PC-9 (cell line): ENCODE measurements at regions not wholly inside any gene's neighbourhood (a gene's known extent, or its start where the extent isn't known, plus 50 kb on each side); places are given as distances from the start of the nearest gene placed in this dataset.

Experiments
- CTCF ChIP-seq: fragments of 200-600 bp; sonication (generic); conservative IDR thresholded peaks from 2 replicates; pipeline ENCODE4 v1.6.1; 2017; ENCODE audit warnings: mixed run types, antibody characterized with exemption, mild to moderate bottlenecking, moderate library complexity
- EZH2 ChIP-seq: fragments of 200-600 bp; sonication (generic); IDR thresholded peaks from 2 replicates; pipeline ENCODE4 v1.8.0; 2017; ENCODE audit warnings: antibody characterized with exemption, low read depth

- TF ChIP-seq CTCF (peak; percentile 40; the same call in 1 of the 2 replicates), EZH2 (no peak)
Measured at GRCh38 chr6:145075425-145075824, 659.9 kb downstream of the EPM2A start.
